HepG2 (cell line): ENCODE measurements at regions not wholly inside any gene's neighbourhood (a gene's known extent, or its start where the extent isn't known, plus 50 kb on each side); places are given as distances from the start of the nearest gene placed in this dataset.

Experiments
- ATAC-seq: fragments of 200-7000 bp; cut with Tn5 transposase; 3 replicates; pipeline ENCODE4 v1.9.1; 2020; ENCODE audit warnings: mild to moderate bottlenecking, moderate library complexity
- BruUV-seq: library from RNA; stranded (reverse); fragments of 400-500 nt; replicated peaks from 2 replicates; lab custom pipeline; 2021; lab: Mats Ljungman, UMichigan
- CTCF ChIA-PET: fragments of 300-600 bp; formaldehyde crosslinking; extraction: SDS; loops from one replicate; lab custom pipeline; 2021; ENCODE audit warnings: low total read pairs, inconsistent platforms, low intra/inter-chr PET ratio; lab: Yijun Ruan, JAX
- POLR2A ChIA-PET: fragments of 350-600 bp; sonication (Branson Sonifier 250); formaldehyde crosslinking; loops from one replicate; lab custom pipeline; 2020; ENCODE audit warnings: antibody characterized with exemption, inconsistent platforms; lab: Yijun Ruan, JAX
- DNase-seq: peaks from one replicate; pipeline ENCODE4 v3.0.0-alpha.2; 2015; ENCODE audit warnings: low spot score
- FAIRE-seq: peaks from 3 replicates; lab custom pipeline; 2011; peaks lifted over from hg19 to GRCh38; lab: Jason Lieb, UNC
- H2AFZ ChIP-seq: one replicate; pipeline ENCODE4 v1.6.1; 2011; ENCODE audit warnings: low read length, inconsistent platforms
- H3K27ac ChIP-seq: fragments of 300-600 bp; 3 replicates; pipeline ENCODE4 v1.8.0; 2011; ENCODE audit warnings: mixed run types, mild to moderate bottlenecking, mixed read lengths, low read length, inconsistent platforms; ENCODE audit not compliant: insufficient read depth; ENCODE audit errors: extremely low read length
- H3K27me3 ChIP-seq, 2 experiments: fragments of 200-600 bp in 1 of 2; 2 replicates in 1 of 2; 3 replicates in 1 of 2; pipeline versions ENCODE4 v1.6.0 to v1.8.0; 2011; ENCODE audit warnings: low read length in 2 of 2, mild to moderate bottlenecking in 2 of 2, moderate library complexity in 2 of 2, inconsistent platforms in 1 of 2; ENCODE audit not compliant: insufficient read depth in 2 of 2, control insufficient read depth in 1 of 2
- H3K36me3 ChIP-seq, 2 experiments: fragments of 200-600 bp in 1 of 2; replicated peaks in 1 of 2; 2 replicates in 1 of 2; 3 replicates in 1 of 2; pipeline versions ENCODE4 v1.5.1 to v1.8.0; 2011; ENCODE audit warnings: low read length in 2 of 2, inconsistent platforms in 1 of 2; ENCODE audit not compliant: insufficient read depth in 2 of 2, control insufficient read depth in 1 of 2
- H3K4me1 ChIP-seq: 2 replicates; pipeline ENCODE4 v1.5.1; 2012; ENCODE audit warnings: low read length, inconsistent platforms; ENCODE audit not compliant: insufficient read depth
- H3K4me2 ChIP-seq: 2 replicates; pipeline ENCODE4 v1.6.0; 2011; ENCODE audit warnings: low read depth, low read length, inconsistent platforms
- H3K4me3 ChIP-seq, 3 experiments: fragments of 200-600 bp in 1 of 3; sonication (generic), shearing (Covaris generic) in 1 of 3; replicated peaks in 1 of 3; 2 replicates each; pipeline ENCODE4 v1.5.1; 2011 to 2016; ENCODE audit warnings: low read length in 3 of 3, inconsistent platforms in 2 of 3, low read depth in 2 of 3, mild to moderate bottlenecking in 2 of 3, control low read depth in 1 of 3, mixed read lengths in 1 of 3; ENCODE audit not compliant: insufficient read depth in 1 of 3
- H3K79me2 ChIP-seq: one replicate; pipeline ENCODE4 v1.6.1; 2011; ENCODE audit warnings: low read length, inconsistent platforms; ENCODE audit not compliant: insufficient read depth
- H3K9ac ChIP-seq: 2 replicates; pipeline ENCODE4 v1.6.0; 2011; ENCODE audit warnings: mild to moderate bottlenecking, low read depth, low read length, inconsistent platforms; ENCODE audit not compliant: insufficient read depth
- H3K9me3 ChIP-seq: 2 replicates; pipeline ENCODE4 v1.5.1; 2012; ENCODE audit warnings: mild to moderate bottlenecking, low read length
- H4K20me1 ChIP-seq: 2 replicates; pipeline ENCODE4 v1.6.0; 2011; ENCODE audit warnings: inconsistent platforms, mild to moderate bottlenecking, low read length, moderate library complexity; ENCODE audit not compliant: insufficient read depth
- KDM1A ChIP-seq: IDR thresholded peaks from 2 replicates; pipeline ENCODE4 v1.6.1; 2016; ENCODE audit warnings: missing compliant biosample characterization
- MED1 ChIP-seq: sonication (generic); formaldehyde crosslinking; IDR thresholded peaks from 2 replicates; pipeline ENCODE4 v1.4.0; 2020; ENCODE audit warnings: missing genetic modification reagents
- PAWR ChIP-seq: sonication (generic); formaldehyde crosslinking; IDR thresholded peaks from 2 replicates; pipeline ENCODE4 v1.4.0; 2020; ENCODE audit warnings: missing genetic modification reagents, mild to moderate bottlenecking, borderline replicate concordance
- PHF8 ChIP-seq: sonication (generic); formaldehyde crosslinking; IDR thresholded peaks from 2 replicates; pipeline ENCODE4 v1.5.0; 2020; ENCODE audit warnings: missing genetic modification reagents
- RAD51 ChIP-seq: fragments of 450-650 bp; IDR thresholded peaks from 2 replicates; pipeline ENCODE4 v1.6.1; 2016; ENCODE audit warnings: borderline replicate concordance
- SIN3B ChIP-seq: fragments of 150-350 bp; IDR thresholded peaks from 2 replicates; pipeline ENCODE4 v1.6.1; 2014; ENCODE audit warnings: low read length
- ZFAT ChIP-seq: sonication (generic); formaldehyde crosslinking; conservative IDR thresholded peaks from 2 replicates; pipeline ENCODE4 v1.8.1; 2023; ENCODE audit warnings: missing genetic modification reagents, inconsistent platforms
- ZNF143 ChIP-seq: sonication (generic); formaldehyde crosslinking; IDR thresholded peaks from 2 replicates; pipeline ENCODE4 v1.4.0; 2020; ENCODE audit warnings: missing genetic modification reagents
- ZNF33A ChIP-seq: sonication (generic); formaldehyde crosslinking; IDR thresholded peaks from 2 replicates; pipeline ENCODE4 v1.5.1; 2020; ENCODE audit warnings: missing genetic modification reagents, mild to moderate bottlenecking, moderate library complexity, borderline replicate concordance
- ZNF382 ChIP-seq: sonication (generic); formaldehyde crosslinking; IDR thresholded peaks from 2 replicates; pipeline ENCODE4 v1.5.0; 2020; ENCODE audit warnings: missing genetic modification reagents, mild to moderate bottlenecking, borderline replicate concordance
- ZNF556 ChIP-seq: sonication (generic); formaldehyde crosslinking; IDR thresholded peaks from 2 replicates; pipeline ENCODE4 v1.4.0; 2020; ENCODE audit warnings: mild to moderate bottlenecking, missing genetic modification reagents, borderline replicate concordance
- ZNF574 ChIP-seq: sonication (generic); formaldehyde crosslinking; IDR thresholded peaks from 2 replicates; pipeline ENCODE4 v1.4.0; 2020; ENCODE audit warnings: missing genetic modification reagents
- ZNF619 ChIP-seq: sonication (generic); formaldehyde crosslinking; IDR thresholded peaks from 2 replicates; pipeline ENCODE4 v1.4.0; 2020; ENCODE audit warnings: mild to moderate bottlenecking, missing genetic modification reagents
- WGBS: methylation state at CpG from one replicate; pipeline ENCODE4 v1.1.6; 2017; ENCODE audit warnings: low lambda C conversion rate; 5-methylcytosine and 5-hydroxymethylcytosine counted together
- in situ Hi-C: cut with HindIII; loops from 2 replicates; pipeline ENCODE4 v1.10.0; 2017; ENCODE audit warnings: low pct_unique_long_range_greater_than_20kb; ENCODE audit not compliant: extremely low pct_ligation_motif_present
- intact Hi-C: fragments of 100-400 bp; cut with micrococcal nuclease; formaldehyde crosslinking; loops from one replicate; pipeline ENCODE4 v1.10.0; 2022; ENCODE audit not compliant: unreplicated experiment
- TF ChIP-seq, protein P1 (sequence below): sonication (generic); formaldehyde crosslinking; IDR thresholded peaks from 2 replicates; pipeline ENCODE4 v1.9.0; 2021; ENCODE audit warnings: missing genetic modification reagents, mild to moderate bottlenecking, borderline replicate concordance

- TF ChIP-seq PHF8 (no peak), ZNF619 (CRISPR knock-in tag) (no peak), SIN3B (no peak), ZNF33A (CRISPR knock-in tag) (no peak), ZNF556 (CRISPR knock-in tag) (no peak)
- TF ChIP-seq, protein P1, sequence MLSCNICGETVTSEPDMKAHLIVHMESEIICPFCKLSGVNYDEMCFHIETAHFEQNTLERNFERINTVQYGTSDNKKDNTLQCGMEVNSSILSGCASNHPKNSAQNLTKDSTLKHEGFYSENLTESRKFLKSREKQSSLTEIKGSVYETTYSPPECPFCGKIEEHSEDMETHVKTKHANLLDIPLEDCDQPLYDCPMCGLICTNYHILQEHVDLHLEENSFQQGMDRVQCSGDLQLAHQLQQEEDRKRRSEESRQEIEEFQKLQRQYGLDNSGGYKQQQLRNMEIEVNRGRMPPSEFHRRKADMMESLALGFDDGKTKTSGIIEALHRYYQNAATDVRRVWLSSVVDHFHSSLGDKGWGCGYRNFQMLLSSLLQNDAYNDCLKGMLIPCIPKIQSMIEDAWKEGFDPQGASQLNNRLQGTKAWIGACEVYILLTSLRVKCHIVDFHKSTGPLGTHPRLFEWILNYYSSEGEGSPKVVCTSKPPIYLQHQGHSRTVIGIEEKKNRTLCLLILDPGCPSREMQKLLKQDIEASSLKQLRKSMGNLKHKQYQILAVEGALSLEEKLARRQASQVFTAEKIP: no peak
- TF ChIP-seq, all 625 proteins: peak for 0
These were observed 241.6 kb downstream of the LMBRD1 start (continued) for GRCh38 chr6:69555088-69555638.

GRCh38 chr6:69542494-69542893 lies 254.3 kb downstream of the LMBRD1 start:
- no peaks in the 10 kb centered on the region for H4K20me1 ChIP-seq
- intact Hi-C loops: no loop called here
- no peaks in the 10 kb centered on the region for H3K9me3 ChIP-seq
- no peak overlapping the region for H3K4me2 ChIP-seq
- ChIA-PET POLR2A (no interaction called here), CTCF (no interaction called here)
- no peaks in the 10 kb centered on the region for H3K27me3 ChIP-seq
- H3K9ac ChIP-seq: no peak overlapping the region
- no TSS peak for BruUV-seq
- no peaks in the 10 kb centered on the region for H3K4me1 ChIP-seq
- no peak overlapping the region for H3K4me3 ChIP-seq
- no peaks in the 10 kb centered on the region for H3K36me3 ChIP-seq
- ATAC-seq (no peak), DNase-seq (no peak), FAIRE-seq (no peak)
- H3K79me2 ChIP-seq: no peaks in the 10 kb centered on the region
- WGBS: 0% methylated on average over 1 of the region's 1 CpG
- no peak overlapping the region for H3K27ac ChIP-seq
- TF ChIP-seq ZNF143 (no peak), PAWR (CRISPR knock-in tag) (no peak), ZNF574 (CRISPR knock-in tag) (no peak), ZFAT (CRISPR knock-in tag) (no peak), ZNF382 (CRISPR knock-in tag) (no peak), RAD51 (no peak), MED1 (CRISPR knock-in tag) (no peak), KDM1A (CRISPR knock-in tag) (no peak)
- no peak overlapping the region for H2AFZ ChIP-seq
- in situ Hi-C loops: no loop called here
